H1 (cell line): ENCODE measurements at regions not wholly inside any gene's neighbourhood (a gene's known extent, or its start where the extent isn't known, plus 50 kb on each side); places are given as distances from the start of the nearest gene placed in this dataset.

Experiments
- CTCF ChIA-PET: fragments of 300-600 bp; sonication (Branson Sonifier 250); formaldehyde crosslinking; loops from one replicate; lab custom pipeline; 2021; ENCODE audit not compliant: partially characterized antibody; lab: Charles Lee
- POLR2A ChIA-PET: fragments of 300-600 bp; sonication (Branson Sonifier 250); formaldehyde crosslinking; loops from one replicate; lab custom pipeline; 2021; ENCODE audit warnings: inconsistent platforms; ENCODE audit not compliant: partially characterized antibody; lab: Charles Lee
- DNase-seq, 2 experiments: peaks; one replicate each; pipeline versions ENCODE4 v3.0.0 to v3.0.0-alpha.2; 2010 to 2022; ENCODE audit warnings: low spot score in 2 of 2, low read depth in 1 of 2, mixed read lengths in 1 of 2
- FAIRE-seq: peaks from 2 replicates; lab custom pipeline; 2011; peaks lifted over from hg19 to GRCh38; lab: Jason Lieb, UNC
- H2AFZ ChIP-seq: 2 replicates; pipeline ENCODE4 v1.8.1; 2012; ENCODE audit warnings: low read length, inconsistent platforms
- H2AK5ac ChIP-seq: 2 replicates; pipeline ENCODE4 v1.6.1; 2013; ENCODE audit warnings: low read depth, low read length
- H2BK120ac ChIP-seq: replicated peaks from 2 replicates; pipeline ENCODE3; 2013; ENCODE audit warnings: low read depth, low read length, inconsistent platforms
- H2BK12ac ChIP-seq: 2 replicates; pipeline ENCODE4 v1.6.1; 2013; ENCODE audit warnings: low read depth, low read length
- H2BK15ac ChIP-seq: 2 replicates; pipeline ENCODE4 v1.6.1; 2013; ENCODE audit warnings: low read length
- H2BK20ac ChIP-seq: 2 replicates; pipeline ENCODE4 v1.6.1; 2013; ENCODE audit warnings: low read length
- H2BK5ac ChIP-seq: 2 replicates; pipeline ENCODE4 v1.6.1; 2013; ENCODE audit warnings: low read depth, low read length
- H3K14ac ChIP-seq: 2 replicates; pipeline ENCODE4 v1.6.1; 2013; ENCODE audit warnings: inconsistent platforms; ENCODE audit not compliant: insufficient read length
- H3K18ac ChIP-seq: 2 replicates; pipeline ENCODE4 v1.6.1; 2013; ENCODE audit warnings: low read length; ENCODE audit errors: extremely low read depth
- H3K23ac ChIP-seq: 2 replicates; pipeline ENCODE4 v1.6.1; 2013; ENCODE audit warnings: inconsistent platforms; ENCODE audit not compliant: insufficient read length
- H3K23me2 ChIP-seq: 2 replicates; pipeline ENCODE4 v1.6.1; 2013; ENCODE audit warnings: low read depth, low read length
- H3K27ac ChIP-seq: 2 replicates; pipeline ENCODE4 v1.6.1; 2011; ENCODE audit warnings: low read depth, low read length, inconsistent platforms
- H3K27me3 ChIP-seq, 4 experiments: replicated peaks in 1 of 4; 1 replicate in 1 of 4; 2 replicates in 3 of 4; pipeline versions ENCODE4 v1.6.1 to v1.8.1; 2011 to 2013; ENCODE audit warnings: low read length in 3 of 4, mild to moderate bottlenecking in 3 of 4, inconsistent platforms in 2 of 4, mixed read lengths in 2 of 4, moderate library complexity in 1 of 4; ENCODE audit not compliant: control insufficient read depth in 3 of 4, insufficient read depth in 3 of 4; ENCODE audit errors: extremely low read depth in 1 of 4
- H3K36me3 ChIP-seq, 4 experiments: 2 replicates each; pipeline versions ENCODE4 v1.6.1 to v1.8.1; 2011 to 2013; ENCODE audit warnings: mild to moderate bottlenecking in 4 of 4, low read length in 3 of 4, moderate library complexity in 2 of 4, control low read depth in 1 of 4, inconsistent platforms in 1 of 4; ENCODE audit not compliant: insufficient read depth in 4 of 4, control insufficient read depth in 2 of 4
- H3K4ac ChIP-seq: replicated peaks from 2 replicates; pipeline ENCODE3; 2013; ENCODE audit warnings: low read length, low read depth, mixed read lengths, inconsistent platforms; ENCODE audit not compliant: insufficient read length
- H3K4me1 ChIP-seq, 4 experiments: replicated peaks in 1 of 4; 1 replicate in 1 of 4; 2 replicates in 3 of 4; pipeline versions ENCODE4 v1.6.1 to v1.8.1; 2011 to 2013; ENCODE audit warnings: low read length in 3 of 4, inconsistent platforms in 2 of 4, mixed read lengths in 1 of 4; ENCODE audit not compliant: insufficient read depth in 4 of 4, control insufficient read depth in 3 of 4
- H3K4me2 ChIP-seq, 2 experiments: 2 replicates each; pipeline versions ENCODE4 v1.6.1 to v1.8.1; 2011 to 2013; ENCODE audit warnings: low read depth in 2 of 2, low read length in 2 of 2, control low read depth in 1 of 2, inconsistent platforms in 1 of 2, mild to moderate bottlenecking in 1 of 2; ENCODE audit not compliant: insufficient read depth in 1 of 2
- H3K4me3 ChIP-seq, 4 experiments: fragments of 200-600, 300-600 bp in 1 of 4; sonication (generic), shearing (Covaris generic), sonication (Bioruptor Twin) in 1 of 4; 2 replicates each; pipeline versions ENCODE4 v1.5.1 to v1.8.1; 2011 to 2016; ENCODE audit warnings: low read length in 4 of 4, low read depth in 3 of 4, control low read depth in 2 of 4, inconsistent platforms in 2 of 4, mild to moderate bottlenecking in 2 of 4, mixed read lengths in 1 of 4, moderate library complexity in 1 of 4; ENCODE audit not compliant: insufficient read depth in 2 of 4; ENCODE audit errors: extremely low read depth in 1 of 4
- H3K56ac ChIP-seq: replicated peaks from 2 replicates; pipeline ENCODE3; 2013; ENCODE audit warnings: low read depth, mild to moderate bottlenecking, mixed read lengths, low read length, inconsistent platforms; ENCODE audit not compliant: insufficient read length
- H3K79me1 ChIP-seq: 2 replicates; pipeline ENCODE4 v1.6.1; 2013; ENCODE audit warnings: low read depth, low read length, control low read depth
- H3K79me2 ChIP-seq, 2 experiments: 2 replicates each; pipeline versions ENCODE4 v1.6.1 to v1.8.1; 2012 to 2013; ENCODE audit warnings: low read length in 2 of 2, mild to moderate bottlenecking in 2 of 2, inconsistent platforms in 1 of 2; ENCODE audit not compliant: insufficient read depth in 2 of 2, control insufficient read depth in 1 of 2
- H3K9ac ChIP-seq, 4 experiments: replicated peaks in 1 of 4; 1 replicate in 1 of 4; 2 replicates in 3 of 4; pipeline versions ENCODE4 v1.6.1 to v1.8.1; 2011 to 2013; ENCODE audit warnings: low read depth in 3 of 4, low read length in 3 of 4, control low read depth in 2 of 4, mild to moderate bottlenecking in 2 of 4, moderate library complexity in 2 of 4, inconsistent platforms in 1 of 4; ENCODE audit errors: extremely low read depth in 1 of 4
- H3K9me3 ChIP-seq, 2 experiments: 2 replicates each; pipeline versions ENCODE4 v1.6.1 to v1.8.1; 2012 to 2013; ENCODE audit warnings: mild to moderate bottlenecking in 2 of 2, moderate library complexity in 2 of 2, control low read depth in 1 of 2, inconsistent platforms in 1 of 2, low read depth in 1 of 2, low read length in 1 of 2, mixed read lengths in 1 of 2; ENCODE audit not compliant: insufficient read depth in 2 of 2
- H4K20me1 ChIP-seq, 2 experiments: replicated peaks in 1 of 2; 2 replicates each; pipeline versions ENCODE3 to v1.8.1; 2011 to 2013; ENCODE audit warnings: inconsistent platforms in 2 of 2, low read length in 2 of 2, mild to moderate bottlenecking in 1 of 2; ENCODE audit not compliant: insufficient read depth in 2 of 2, control insufficient read depth in 1 of 2
- H4K5ac ChIP-seq: 2 replicates; pipeline ENCODE4 v1.6.1; 2013; ENCODE audit warnings: low read length, low read depth, mixed read lengths, inconsistent platforms; ENCODE audit not compliant: insufficient read length
- H4K8ac ChIP-seq: 2 replicates; pipeline ENCODE4 v1.8.0; 2013; ENCODE audit warnings: mild to moderate bottlenecking, moderate library complexity, low read length, inconsistent platforms; ENCODE audit not compliant: insufficient read depth; ENCODE audit errors: extremely low read depth
- H4K91ac ChIP-seq: replicated peaks from 2 replicates; pipeline ENCODE3; 2013; ENCODE audit warnings: low read length, mixed read lengths, inconsistent platforms; ENCODE audit not compliant: insufficient read length
- BCL11A ChIP-seq, 2 experiments: IDR thresholded peaks; one replicate each; pipeline ENCODE4 v1.6.1; 2011; ENCODE audit warnings: low read depth in 2 of 2, low read length in 2 of 2, mild to moderate bottlenecking in 2 of 2
- CBX5 ChIP-seq: fragments of 300-800, 300-1000 bp; sonication (generic); IDR thresholded peaks from 2 replicates; pipeline ENCODE4 v1.7.1; 2016; ENCODE audit warnings: antibody characterized with exemption, low read length, low read depth
- HDAC2 ChIP-seq, 2 experiments: fragments of 300-600 bp in 1 of 2; sonication (generic) in 1 of 2; IDR thresholded peaks; 2 replicates each; pipeline ENCODE4 v1.6.1; 2011 to 2012; ENCODE audit warnings: low read depth in 2 of 2, low read length in 2 of 2, mild to moderate bottlenecking in 2 of 2, moderate library complexity in 2 of 2, borderline replicate concordance in 1 of 2, inconsistent platforms in 1 of 2
- HDAC6 ChIP-seq: IDR thresholded peaks from one replicate; pipeline ENCODE4 v1.7.1; 2012; ENCODE audit warnings: low read depth, mild to moderate bottlenecking, inconsistent platforms, low read length, moderate library complexity
- JUND ChIP-seq: IDR thresholded peaks from 2 replicates; pipeline ENCODE4 v1.6.1; 2011; ENCODE audit warnings: mild to moderate bottlenecking, improper control_type of control experiment, low read length
- KDM4A ChIP-seq: IDR thresholded peaks from one replicate; pipeline ENCODE4 v1.7.1; 2012; ENCODE audit warnings: low read depth, mild to moderate bottlenecking, moderate library complexity, low read length, inconsistent platforms; ENCODE audit not compliant: severe bottlenecking
- NANOG ChIP-seq: IDR thresholded peaks from 2 replicates; pipeline ENCODE4 v1.6.1; 2011; ENCODE audit warnings: low read length, low read depth, mild to moderate bottlenecking, inconsistent platforms; ENCODE audit not compliant: insufficient read depth, poor library complexity, severe bottlenecking
- PHF8 ChIP-seq: fragments of 200-600 bp; sonication (generic); conservative IDR thresholded peaks from 2 replicates; pipeline ENCODE4 v1.7.1; 2012; ENCODE audit warnings: low read depth, mild to moderate bottlenecking, inconsistent platforms, low read length, moderate library complexity
- RNF2 ChIP-seq: fragments of 200-900, 300-1000 bp; sonication (generic); IDR thresholded peaks from 2 replicates; pipeline ENCODE4 v1.7.1; 2016; ENCODE audit warnings: borderline replicate concordance, low read depth, mild to moderate bottlenecking, antibody characterized with exemption, low read length; ENCODE audit not compliant: poor library complexity, severe bottlenecking; ENCODE audit errors: missing control alignments
- SIN3A ChIP-seq, 2 experiments: IDR thresholded peaks in 1 of 2; conservative IDR thresholded peaks in 1 of 2; 2 replicates each; pipeline ENCODE4 v1.6.1; 2011 to 2012; ENCODE audit warnings: low read length in 2 of 2, improper control_type of control experiment in 1 of 2, low read depth in 1 of 2, mild to moderate bottlenecking in 1 of 2
- SIRT6 ChIP-seq: IDR thresholded peaks from one replicate; pipeline ENCODE4 v1.7.1; 2012; ENCODE audit warnings: low read length, inconsistent platforms
- SRF ChIP-seq: IDR thresholded peaks from 2 replicates; pipeline ENCODE4 v1.6.1; 2011; ENCODE audit warnings: mild to moderate bottlenecking, low read depth, low read length, moderate library complexity
- TAF1 ChIP-seq: IDR thresholded peaks from 2 replicates; pipeline ENCODE4 v1.6.1; 2011; ENCODE audit warnings: mild to moderate bottlenecking, low read depth, low read length
- ZNF274 ChIP-seq: IDR thresholded peaks from 2 replicates; pipeline ENCODE4 v1.7.0; 2012; ENCODE audit warnings: low read length, borderline replicate concordance; ENCODE audit errors: extremely low read depth
- WGBS, 2 experiments: shearing (Covaris generic) in 1 of 2; methylation state at CpG; one replicate each; pipeline versions ENCODE4 v1.1.6 to v1.1.7; 2013 to 2015; ENCODE audit warnings: low lambda C conversion rate in 2 of 2, mixed read lengths in 2 of 2, inconsistent platforms in 1 of 2, low coverage in 1 of 2, missing lambda C conversion rate in 1 of 2; ENCODE audit not compliant: insufficient replicate concordance in 2 of 2, insufficient coverage in 1 of 2, insufficient read length in 1 of 2; ENCODE audit errors: extremely low coverage in 1 of 2, missing lambda C conversion rate in 1 of 2; 5-methylcytosine and 5-hydroxymethylcytosine counted together

GRCh38 chr2:212669761-212670160, 131.2 kb upstream of the ERBB4 start:
- Histone ChIP-seq H3K9ac (no peak overlapping the region), H3K23me2 (no peaks in the 10 kb centered on the region), H2BK15ac (no peak overlapping the region), H3K4me3 (no peak overlapping the region), H4K8ac (no peak overlapping the region), H3K23ac (no peak overlapping the region), H2BK20ac (no peak overlapping the region), H3K18ac (no peak overlapping the region), H3K9me3 (no peaks in the 10 kb centered on the region), H4K20me1 (no peaks in the 10 kb centered on the region), H3K14ac (no peak overlapping the region), H3K79me2 (no peaks in the 10 kb centered on the region), H3K27ac (no peak overlapping the region), H2BK120ac (no peak overlapping the region), H2BK12ac (no peak overlapping the region), H2BK5ac (no peak overlapping the region), H3K4me2 (no peak overlapping the region), H3K56ac (no peak overlapping the region), H2AK5ac (no peak overlapping the region), H3K4ac (no peak overlapping the region), H3K79me1 (no peaks in the 10 kb centered on the region), H3K4me1 (no peaks in the 10 kb centered on the region), H4K5ac (no peak overlapping the region), H3K27me3 (no peaks in the 10 kb centered on the region), H2AFZ (no peak overlapping the region), H4K91ac (no peak overlapping the region), H3K36me3 (no peaks in the 10 kb centered on the region)
- DNase-seq, result no peak
- TF ChIP-seq PHF8 (no peak), NANOG (no peak), RNF2 (no peak), ZNF274 (no peak), HDAC2 (IDR thresholded peaks at IDR 0.05; ENCODE audit: borderline replicate concordance in 1 of 2, low read depth in 2 of 2, low read length in 2 of 2) (no peak), SIRT6 (no peak), TAF1 (no peak), BCL11A (IDR thresholded peaks at IDR 0.05; ENCODE audit: low read depth in 2 of 2, low read length in 2 of 2) (no peak), SIN3A (conservative IDR thresholded peaks at IDR 0.05 in 1 of 2, IDR thresholded peaks at IDR 0.05 in 1 of 2; ENCODE audit: low read depth in 1 of 2, low read length in 2 of 2) (no peak), HDAC6 (no peak), KDM4A (no peak), JUND (no peak), SRF (no peak), CBX5 (no peak)
- POLR2A ChIA-PET, result no interaction called here
- CTCF ChIA-PET, result no interaction called here
- WGBS, 2 experiments, result 93% methylated on average over 2 of the region's 2 CpGs; no CpG with 5 or more reads in 1 of the 2 experiments
- FAIRE-seq, result no peak
